HEK293T (cell line): ENCODE measurements at regions not wholly inside any gene's neighbourhood (a gene's known extent, or its start where the extent isn't known, plus 50 kb on each side); places are given as distances from the start of the nearest gene placed in this dataset.

ENCODE experiments used
- ARNT ChIP-seq: fragments of 450-650 bp; IDR thresholded peaks from 2 replicates; pipeline ENCODE4 v1.6.1; 2017; ENCODE audit warnings: mild to moderate bottlenecking
- BHLHE40 ChIP-seq: fragments of 450-650 bp; IDR thresholded peaks from 2 replicates; pipeline ENCODE4 v1.6.1; 2016; ENCODE audit warnings: mild to moderate bottlenecking, moderate library complexity, borderline replicate concordance
- CTBP1 ChIP-seq: fragments of 450-650 bp; IDR thresholded peaks from 2 replicates; pipeline ENCODE4 v1.6.1; 2016; ENCODE audit warnings: borderline replicate concordance
- ELF4 ChIP-seq: fragments of 450-650 bp; IDR thresholded peaks from 2 replicates; pipeline ENCODE4 v1.6.1; 2017; ENCODE audit warnings: antibody characterized with exemption
- FOXA1 ChIP-seq: fragments of 450-650 bp; IDR thresholded peaks from 2 replicates; pipeline ENCODE4 v1.6.1; 2016; ENCODE audit warnings: mild to moderate bottlenecking
- FOXK2 ChIP-seq: fragments of 450-650 bp; IDR thresholded peaks from 2 replicates; pipeline ENCODE4 v1.6.1; 2016; ENCODE audit warnings: mild to moderate bottlenecking
- FOXM1 ChIP-seq: fragments of 450-650 bp; IDR thresholded peaks from 2 replicates; pipeline ENCODE4 v1.6.1; 2017; ENCODE audit warnings: mild to moderate bottlenecking, borderline replicate concordance
- NFRKB ChIP-seq: fragments of 450-650 bp; IDR thresholded peaks from 2 replicates; pipeline ENCODE4 v1.6.1; 2016; ENCODE audit warnings: mild to moderate bottlenecking, moderate library complexity
- SP1 ChIP-seq: fragments of 450-650 bp; IDR thresholded peaks from 2 replicates; pipeline ENCODE4 v1.6.1; 2017
- SUZ12 ChIP-seq: fragments of 450-650 bp; IDR thresholded peaks from 2 replicates; pipeline ENCODE4 v1.6.1; 2016; ENCODE audit warnings: mild to moderate bottlenecking
- TARDBP ChIP-seq: fragments of 450-650 bp; IDR thresholded peaks from 2 replicates; pipeline ENCODE4 v1.6.1; 2016
- ZNF384 ChIP-seq: fragments of 450-650 bp; IDR thresholded peaks from 2 replicates; pipeline ENCODE4 v1.6.1; 2016
- TF ChIP-seq, protein P1 (sequence below): fragments of 450-650 bp; IDR thresholded peaks from 2 replicates; pipeline ENCODE4 v1.6.1; 2016

- TF ChIP-seq SP1 (no peak), FOXM1 (no peak), FOXK2 (no peak), SUZ12 (no peak), ZNF384 (no peak), CTBP1 (no peak), FOXA1 (no peak), ARNT (no peak), NFRKB (no peak), TARDBP (no peak), BHLHE40 (no peak), ELF4 (no peak)
- TF ChIP-seq, protein P1, sequence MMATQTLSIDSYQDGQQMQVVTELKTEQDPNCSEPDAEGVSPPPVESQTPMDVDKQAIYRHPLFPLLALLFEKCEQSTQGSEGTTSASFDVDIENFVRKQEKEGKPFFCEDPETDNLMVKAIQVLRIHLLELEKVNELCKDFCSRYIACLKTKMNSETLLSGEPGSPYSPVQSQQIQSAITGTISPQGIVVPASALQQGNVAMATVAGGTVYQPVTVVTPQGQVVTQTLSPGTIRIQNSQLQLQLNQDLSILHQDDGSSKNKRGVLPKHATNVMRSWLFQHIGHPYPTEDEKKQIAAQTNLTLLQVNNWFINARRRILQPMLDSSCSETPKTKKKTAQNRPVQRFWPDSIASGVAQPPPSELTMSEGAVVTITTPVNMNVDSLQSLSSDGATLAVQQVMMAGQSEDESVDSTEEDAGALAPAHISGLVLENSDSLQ = no peak
These were observed 670.5 kb upstream of the KLF4 start for GRCh38 chr9:108160039-108160438.
